Kidney epithelial cell (primary cell): ENCODE measurements at regions not wholly inside any gene's neighbourhood (a gene's known extent, or its start where the extent isn't known, plus 50 kb on each side); places are given as distances from the start of the nearest gene placed in this dataset.

Experiments
- DNase-seq: peaks from one replicate; pipeline ENCODE4 v3.0.0-alpha.2; 2010; ENCODE audit warnings: low read depth
- H3K27me3 ChIP-seq: 2 replicates; pipeline ENCODE4 v1.6.0; 2011; ENCODE audit warnings: low read length; ENCODE audit not compliant: control insufficient read depth, insufficient read depth
- H3K36me3 ChIP-seq: 2 replicates; pipeline ENCODE4 v1.5.1; 2011; ENCODE audit warnings: low read length; ENCODE audit not compliant: control insufficient read depth, insufficient read depth
- H3K4me3 ChIP-seq: 2 replicates; pipeline ENCODE4 v1.5.1; 2011; ENCODE audit warnings: low read depth, mild to moderate bottlenecking, control low read depth, low read length
- TF ChIP-seq, protein P1 (sequence below): IDR thresholded peaks from 2 replicates; pipeline ENCODE4 v1.5.1; 2011; ENCODE audit warnings: mild to moderate bottlenecking, moderate library complexity, low read length, control low read depth, inconsistent platforms; ENCODE audit not compliant: insufficient read depth, poor library complexity, severe bottlenecking

DNA sequence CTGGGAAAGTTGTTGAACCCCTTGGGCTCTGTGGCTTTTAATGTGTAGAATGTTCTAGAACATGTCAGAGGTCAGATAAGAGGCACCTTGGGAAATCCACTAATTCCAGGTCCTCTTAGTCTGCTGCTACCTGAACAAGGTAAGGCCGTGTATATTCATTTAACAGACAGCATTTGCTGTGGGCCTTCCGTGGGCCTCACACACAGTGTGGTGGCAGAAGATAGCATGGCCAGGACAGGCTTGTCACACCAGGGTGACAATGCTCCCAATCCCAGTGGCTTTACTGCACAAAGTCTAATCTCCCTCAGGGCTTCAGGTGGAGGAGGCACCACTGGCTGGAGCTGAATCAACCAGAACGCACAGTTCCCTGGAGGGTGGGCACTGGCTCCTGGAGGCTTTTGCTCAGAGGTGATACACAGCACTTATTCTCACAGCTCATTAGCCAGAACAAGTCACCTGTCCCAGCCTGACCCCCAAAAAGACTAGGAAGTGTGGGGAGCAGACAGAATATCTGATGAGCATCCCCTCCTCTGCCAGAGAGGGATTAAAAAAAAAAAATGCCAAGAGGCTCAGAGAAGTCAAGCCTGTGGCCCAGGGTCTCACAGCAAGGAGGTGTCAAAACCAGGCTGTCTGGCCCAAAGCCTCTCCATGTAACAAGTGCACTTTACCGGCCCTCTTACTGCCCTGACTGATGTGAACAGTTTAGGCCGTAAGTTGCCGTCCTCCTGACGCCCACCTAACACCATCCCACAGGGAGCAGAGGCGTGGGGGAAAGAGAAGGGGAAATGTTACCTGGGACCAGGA lies 216.9 kb upstream of the RAB6C start:
- Histone ChIP-seq H3K36me3 (no peaks in the 10 kb centered on the region), H3K27me3 (no peaks in the 10 kb centered on the region), H3K4me3 (no peak overlapping the region)
- DNase-seq: no peak
- TF ChIP-seq, protein P1, sequence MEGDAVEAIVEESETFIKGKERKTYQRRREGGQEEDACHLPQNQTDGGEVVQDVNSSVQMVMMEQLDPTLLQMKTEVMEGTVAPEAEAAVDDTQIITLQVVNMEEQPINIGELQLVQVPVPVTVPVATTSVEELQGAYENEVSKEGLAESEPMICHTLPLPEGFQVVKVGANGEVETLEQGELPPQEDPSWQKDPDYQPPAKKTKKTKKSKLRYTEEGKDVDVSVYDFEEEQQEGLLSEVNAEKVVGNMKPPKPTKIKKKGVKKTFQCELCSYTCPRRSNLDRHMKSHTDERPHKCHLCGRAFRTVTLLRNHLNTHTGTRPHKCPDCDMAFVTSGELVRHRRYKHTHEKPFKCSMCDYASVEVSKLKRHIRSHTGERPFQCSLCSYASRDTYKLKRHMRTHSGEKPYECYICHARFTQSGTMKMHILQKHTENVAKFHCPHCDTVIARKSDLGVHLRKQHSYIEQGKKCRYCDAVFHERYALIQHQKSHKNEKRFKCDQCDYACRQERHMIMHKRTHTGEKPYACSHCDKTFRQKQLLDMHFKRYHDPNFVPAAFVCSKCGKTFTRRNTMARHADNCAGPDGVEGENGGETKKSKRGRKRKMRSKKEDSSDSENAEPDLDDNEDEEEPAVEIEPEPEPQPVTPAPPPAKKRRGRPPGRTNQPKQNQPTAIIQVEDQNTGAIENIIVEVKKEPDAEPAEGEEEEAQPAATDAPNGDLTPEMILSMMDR: no peak

DNA sequence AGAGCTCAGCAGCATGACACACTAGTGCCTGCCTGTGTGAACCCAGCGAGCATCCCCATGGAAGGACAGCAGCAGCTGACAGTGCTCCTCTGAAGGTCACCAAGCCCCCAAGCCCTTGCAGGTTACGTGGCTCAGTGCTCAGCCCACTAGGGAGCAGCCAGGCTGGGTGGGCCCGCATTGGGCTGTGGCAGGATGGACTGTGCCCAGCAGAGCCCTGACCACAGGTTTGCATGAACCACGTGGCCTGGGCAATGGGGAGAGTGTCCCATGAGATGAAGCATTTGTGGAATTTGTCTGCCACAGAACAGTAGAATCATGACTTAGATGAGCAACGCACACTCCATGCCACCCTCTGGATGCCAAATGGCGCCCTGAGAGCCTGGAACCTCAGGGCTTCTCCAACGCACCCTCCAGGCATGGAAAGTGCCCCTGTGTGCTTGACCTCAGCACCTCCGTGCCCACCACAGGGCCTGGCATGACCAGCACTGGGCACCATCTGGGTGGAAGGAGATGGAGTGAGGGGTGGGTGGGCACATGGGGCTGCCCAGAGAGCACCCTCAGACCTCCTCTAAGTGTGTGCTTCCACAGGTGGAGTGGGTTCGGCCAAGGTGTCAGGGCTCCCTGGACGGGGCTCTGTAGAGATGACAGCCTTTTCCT lies 216.1 kb upstream of the RAB6C start:
- H3K36me3 ChIP-seq: no peaks in the 10 kb centered on the region
- no peak for DNase-seq
- H3K27me3 ChIP-seq: no peaks in the 10 kb centered on the region
- H3K4me3 ChIP-seq: no peak overlapping the region
- TF ChIP-seq, protein P1: no peak

DNA sequence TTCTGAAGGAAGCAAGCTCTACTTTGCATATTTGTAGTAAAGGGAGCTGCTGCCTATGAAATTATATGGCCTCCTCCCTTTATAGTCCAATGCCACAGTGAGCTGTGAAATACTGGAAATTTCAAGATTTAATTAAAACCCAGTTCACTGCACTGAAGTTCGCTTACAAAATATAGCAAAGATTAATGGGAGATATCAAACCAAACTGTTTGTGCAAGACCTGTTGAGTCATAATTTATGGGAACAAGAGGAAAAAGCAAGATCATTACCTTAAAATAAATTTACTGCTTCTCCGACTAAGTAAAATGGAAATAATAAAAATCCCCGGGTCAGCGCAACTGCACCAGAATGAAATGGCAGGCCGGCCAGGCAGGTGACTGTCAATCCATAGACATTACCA lies 215.5 kb upstream of the RAB6C start:
- no peak for DNase-seq
- no peak overlapping the region for H3K4me3 ChIP-seq
- TF ChIP-seq, protein P1: no peak
- H3K36me3 ChIP-seq: no peaks in the 10 kb centered on the region
- H3K27me3 ChIP-seq: no peaks in the 10 kb centered on the region

DNA sequence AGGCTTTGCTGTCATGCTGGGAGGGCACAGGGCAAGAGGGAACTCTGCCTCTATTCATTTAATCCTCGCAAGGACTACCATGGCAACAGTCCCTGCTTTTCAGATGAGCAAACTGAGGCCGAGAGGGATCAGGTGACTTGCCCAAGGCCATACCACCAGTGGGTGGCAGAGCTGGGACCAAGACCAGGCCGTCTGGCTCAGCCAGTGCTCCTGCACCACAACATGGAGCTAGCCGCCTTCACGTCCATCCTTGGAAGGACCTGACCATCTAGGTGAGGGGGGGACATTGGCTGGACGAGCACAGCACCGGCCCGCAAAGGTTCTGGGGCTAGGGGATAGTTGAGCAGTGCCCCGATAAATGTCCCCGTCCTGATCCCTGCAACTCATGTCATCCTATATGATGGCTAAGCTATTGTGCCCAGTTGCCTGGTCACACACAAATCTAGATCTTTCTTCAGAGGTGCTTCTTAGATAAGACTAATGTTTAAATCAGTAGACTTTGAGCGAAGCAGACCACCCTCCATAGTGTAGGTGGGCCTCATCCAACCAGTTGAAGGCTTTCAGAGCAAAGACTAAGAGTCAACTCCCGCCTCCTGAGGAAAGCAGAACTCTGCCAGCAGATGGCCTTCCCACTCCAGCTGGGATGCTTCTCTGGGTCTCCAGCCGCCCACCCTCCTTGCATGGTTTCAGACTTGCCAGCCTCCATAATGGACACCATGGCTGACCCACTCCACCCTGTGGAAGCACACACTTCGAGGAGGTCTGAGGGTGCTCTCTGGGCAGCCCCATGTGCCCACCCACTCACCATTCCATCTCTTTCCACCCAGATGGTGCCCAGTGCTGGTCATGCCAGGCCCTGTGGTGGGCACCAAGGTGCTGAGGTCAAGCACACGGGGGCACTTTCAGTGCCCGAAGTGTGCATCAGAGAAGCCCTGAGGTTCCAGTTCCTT lies 214.8 kb upstream of the RAB6C start:
- H3K27me3 ChIP-seq: no peaks in the 10 kb centered on the region
- H3K4me3 ChIP-seq: no peak overlapping the region
- TF ChIP-seq, protein P1: no peak
- H3K36me3 ChIP-seq: no peaks in the 10 kb centered on the region
- no peak for DNase-seq

DNA sequence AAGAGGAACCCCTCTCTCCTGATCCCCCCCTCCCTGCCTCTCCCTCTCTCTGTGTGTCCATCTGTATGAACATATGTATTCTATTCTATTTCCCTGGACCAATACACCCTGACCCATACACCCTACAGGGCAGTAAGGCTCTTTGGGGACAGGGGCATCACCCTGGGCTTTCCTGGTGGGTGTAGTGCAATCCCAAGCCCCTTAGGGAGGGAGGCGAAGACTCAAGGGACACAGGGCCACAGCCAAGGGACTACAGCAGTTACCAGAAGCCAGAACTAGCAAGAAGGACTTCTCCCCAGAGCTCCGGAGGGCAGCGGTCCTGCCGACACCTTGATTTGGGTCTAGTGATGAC lies 214.2 kb upstream of the RAB6C start:
- Histone ChIP-seq H3K27me3 (no peaks in the 10 kb centered on the region), H3K36me3 (no peaks in the 10 kb centered on the region), H3K4me3 (no peak overlapping the region)
- no peak for DNase-seq
- TF ChIP-seq, protein P1: no peak
